ENCODE measurements at regions not wholly inside any gene's neighbourhood (a gene's known extent, or its start where the extent isn't known, plus 50 kb on each side); places are given as distances from the start of the nearest gene placed in this dataset.

DNA sequence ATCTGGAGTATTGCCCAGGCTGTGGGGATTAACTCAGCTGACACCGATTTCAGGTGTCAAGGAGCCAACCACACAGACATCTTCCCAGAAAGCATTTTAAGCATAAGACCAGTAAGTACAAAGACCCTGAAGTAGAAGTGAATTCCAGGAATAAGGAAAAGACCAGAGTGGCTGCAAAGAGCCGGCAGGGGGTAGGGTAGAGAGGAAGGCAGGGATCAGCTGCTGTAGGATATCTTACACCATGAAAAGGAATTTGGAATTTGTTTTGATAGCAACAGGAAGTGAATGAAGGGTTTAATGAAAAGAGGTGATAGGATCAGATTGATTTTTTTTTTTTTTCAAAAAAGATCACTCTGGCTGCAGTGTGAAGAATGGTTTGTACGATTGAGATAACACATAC is 113.6 kb upstream of the PPARGC1A start:
- ChIA-PET POLR2A (no interaction called here), CTCF (ENCODE audit: low intra/inter-chr PET ratio) (no interaction called here)
- in situ Hi-C loops (cut with MboI) = no loop called here
- H4K20me1 ChIP-seq (replicated peaks; ENCODE audit: control insufficient read depth, insufficient read depth, low read length) = no peaks in the 10 kb centered on the region
- no TSS peak for BruUV-seq (replicated peaks)
- H3K4me1 ChIP-seq (replicated peaks in 1 of 2; ENCODE audit: control insufficient read depth in 2 of 2, insufficient read depth in 2 of 2, low read length in 2 of 2) = no peaks in the 10 kb centered on the region
- no peaks in the 10 kb centered on the region for H3K36me3 ChIP-seq (ENCODE audit: control insufficient read depth, insufficient read depth, low read length)
- no peaks in the 10 kb centered on the region for H3K79me2 ChIP-seq (ENCODE audit: control insufficient read depth, insufficient read depth, low read length)
- H3K9me3 ChIP-seq (replicated peaks; ENCODE audit: control insufficient read depth, insufficient read depth, low read depth, low read length) = no peaks in the 10 kb centered on the region
- H3K9me1 ChIP-seq (ENCODE audit: control insufficient read depth, insufficient read depth, low read length) = no peaks in the 10 kb centered on the region
- DNase-seq (ENCODE audit: extremely low read depth in 1 of 4, low spot score in 3 of 4) (no peak), FAIRE-seq (no peak), ATAC-seq (no peak)
- H3K27ac ChIP-seq (ENCODE audit: extremely low read depth, low read depth, low read length) = no peak overlapping the region
- H3K4me3 ChIP-seq = no peak overlapping the region
- intact Hi-C loops (cut with micrococcal nuclease) = no loop called here
- H3K4me2 ChIP-seq (ENCODE audit: insufficient read depth, low read length) = no peak overlapping the region
- H3K9ac ChIP-seq (ENCODE audit: insufficient read depth in 1 of 2, low read depth in 2 of 2, low read length in 2 of 2) = no peak overlapping the region
- WGBS (ENCODE audit: insufficient coverage, low coverage, missing lambda C conversion rate) = 0% methylated on average over 3 of the region's 3 CpGs
- H3K27me3 ChIP-seq (ENCODE audit: control insufficient read depth in 2 of 2, insufficient read depth in 2 of 2, low read length in 2 of 2) = no peaks in the 10 kb centered on the region
- no peak overlapping the region for H2AFZ ChIP-seq (ENCODE audit: low read depth, low read length)
- TF ChIP-seq FOS (IDR thresholded peaks at IDR 0.05; ENCODE audit: extremely low read depth, insufficient read length) (no peak), PRPF4 (IDR thresholded peaks at IDR 0.05; ENCODE audit: insufficient read depth, low read depth, low read length, poor library complexity, severe bottlenecking) (no peak), ARID3B (CRISPR knock-in tag; IDR thresholded peaks at IDR 0.05; ENCODE audit: borderline replicate concordance) (no peak), POLR2B (IDR thresholded peaks at IDR 0.05; ENCODE audit: low read depth, partially characterized antibody) (no peak), ZNF696 (CRISPR knock-in tag; conservative IDR thresholded peaks at IDR 0.05) (no peak), BCL6 (CRISPR knock-in tag; IDR thresholded peaks at IDR 0.05) (no peak), ZNF143 (CRISPR knock-in tag; IDR thresholded peaks at IDR 0.05) (no peak), BHLHE40 (IDR thresholded peaks at IDR 0.05; ENCODE audit: low read length) (no peak), KLF13 (tag; IDR thresholded peaks at IDR 0.05; ENCODE audit: borderline replicate concordance, low read depth) (no peak), ZBTB8A (IDR thresholded peaks at IDR 0.05; ENCODE audit: partially characterized antibody) (no peak), NCOA4 (IDR thresholded peaks at IDR 0.05; ENCODE audit: partially characterized antibody) (no peak), GTF2A2 (tag; IDR thresholded peaks at IDR 0.05) (no peak), RBM15 (IDR thresholded peaks at IDR 0.05; ENCODE audit: insufficient read depth, low read length) (no peak), ARHGAP35 (IDR thresholded peaks at IDR 0.05; ENCODE audit: partially characterized antibody) (no peak), UBTF (IDR thresholded peaks at IDR 0.05; ENCODE audit: borderline replicate concordance in 1 of 2, low read depth in 2 of 2, low read length in 2 of 2) (no peak), RBBP5 (IDR thresholded peaks at IDR 0.05; ENCODE audit: borderline replicate concordance, insufficient read depth, low read length, poor library complexity, severe bottlenecking) (no peak)
- TF ChIP-seq, protein P1, sequence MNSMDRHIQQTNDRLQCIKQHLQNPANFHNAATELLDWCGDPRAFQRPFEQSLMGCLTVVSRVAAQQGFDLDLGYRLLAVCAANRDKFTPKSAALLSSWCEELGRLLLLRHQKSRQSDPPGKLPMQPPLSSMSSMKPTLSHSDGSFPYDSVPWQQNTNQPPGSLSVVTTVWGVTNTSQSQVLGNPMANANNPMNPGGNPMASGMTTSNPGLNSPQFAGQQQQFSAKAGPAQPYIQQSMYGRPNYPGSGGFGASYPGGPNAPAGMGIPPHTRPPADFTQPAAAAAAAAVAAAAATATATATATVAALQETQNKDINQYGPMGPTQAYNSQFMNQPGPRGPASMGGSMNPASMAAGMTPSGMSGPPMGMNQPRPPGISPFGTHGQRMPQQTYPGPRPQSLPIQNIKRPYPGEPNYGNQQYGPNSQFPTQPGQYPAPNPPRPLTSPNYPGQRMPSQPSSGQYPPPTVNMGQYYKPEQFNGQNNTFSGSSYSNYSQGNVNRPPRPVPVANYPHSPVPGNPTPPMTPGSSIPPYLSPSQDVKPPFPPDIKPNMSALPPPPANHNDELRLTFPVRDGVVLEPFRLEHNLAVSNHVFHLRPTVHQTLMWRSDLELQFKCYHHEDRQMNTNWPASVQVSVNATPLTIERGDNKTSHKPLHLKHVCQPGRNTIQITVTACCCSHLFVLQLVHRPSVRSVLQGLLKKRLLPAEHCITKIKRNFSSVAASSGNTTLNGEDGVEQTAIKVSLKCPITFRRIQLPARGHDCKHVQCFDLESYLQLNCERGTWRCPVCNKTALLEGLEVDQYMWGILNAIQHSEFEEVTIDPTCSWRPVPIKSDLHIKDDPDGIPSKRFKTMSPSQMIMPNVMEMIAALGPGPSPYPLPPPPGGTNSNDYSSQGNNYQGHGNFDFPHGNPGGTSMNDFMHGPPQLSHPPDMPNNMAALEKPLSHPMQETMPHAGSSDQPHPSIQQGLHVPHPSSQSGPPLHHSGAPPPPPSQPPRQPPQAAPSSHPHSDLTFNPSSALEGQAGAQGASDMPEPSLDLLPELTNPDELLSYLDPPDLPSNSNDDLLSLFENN (IDR thresholded peaks at IDR 0.05; ENCODE audit: low read depth in 2 of 2, low read length in 2 of 2) = no peak
